ENCODE measurements at regions not wholly inside any gene's neighbourhood (a gene's known extent, or its start where the extent isn't known, plus 50 kb on each side); places are given as distances from the start of the nearest gene placed in this dataset.

DNA sequence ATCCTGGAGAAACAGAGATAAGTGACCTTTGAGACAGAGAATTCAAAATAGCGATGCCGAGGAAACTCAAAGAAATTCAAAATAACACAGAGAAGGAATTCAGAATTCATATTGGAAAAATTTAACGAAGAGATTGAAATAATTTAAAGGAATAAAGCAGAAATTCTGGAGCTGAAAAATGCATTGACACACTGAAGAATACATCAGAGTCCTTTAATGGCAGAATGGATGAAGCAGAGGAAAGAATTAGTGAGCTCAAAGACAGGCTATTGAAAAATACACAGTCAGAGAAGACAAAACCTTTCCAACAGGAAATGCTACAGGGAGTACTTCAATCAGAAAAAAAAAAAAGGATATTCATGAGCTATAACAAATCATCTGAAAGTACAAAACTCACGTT, 185.8 kb downstream of the PARM1 start:
- no peak for TF ChIP-seq CTCF (IDR thresholded peaks at IDR 0.05)
- DNase-seq: no peak
- H3K36me3 ChIP-seq (ENCODE audit: low read depth): no peaks in the 10 kb centered on the region
- H3K9me3 ChIP-seq: no peaks in the 10 kb centered on the region
- H3K4me1 ChIP-seq (ENCODE audit: low read depth): no peaks in the 10 kb centered on the region
- intact Hi-C loops (cut with DNase I, micrococcal nuclease): no loop called here
- no peak overlapping the region for H3K4me3 ChIP-seq
- no peak for ATAC-seq

DNA sequence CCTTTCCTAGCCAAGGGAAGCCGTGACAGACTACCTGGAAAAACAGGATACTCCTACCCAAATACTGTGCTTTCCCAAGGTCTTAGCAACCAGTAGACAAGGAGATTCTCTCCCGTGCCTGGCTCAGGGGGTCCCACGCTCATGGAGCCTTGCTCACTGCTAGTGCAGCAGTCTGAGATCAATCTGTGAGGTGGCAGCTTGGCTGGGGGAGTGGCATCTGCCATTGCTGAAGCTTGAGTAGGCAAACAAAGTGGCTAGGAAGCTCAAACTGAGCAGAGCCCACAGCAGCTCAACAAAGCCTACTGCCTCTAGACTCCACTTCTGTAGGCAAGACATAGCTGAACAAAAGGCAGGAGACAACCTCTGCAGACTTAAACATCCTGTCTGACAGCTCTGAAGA, 177.1 kb downstream of the PARM1 start:
- H3K4me3 ChIP-seq: no peak overlapping the region
- DNase-seq (no peak), ATAC-seq (no peak)
- intact Hi-C loops (cut with DNase I, micrococcal nuclease): no loop called here
- no peak for TF ChIP-seq CTCF (IDR thresholded peaks at IDR 0.05)
- no peaks in the 10 kb centered on the region for H3K4me1 ChIP-seq (ENCODE audit: low read depth)
- no peaks in the 10 kb centered on the region for H3K9me3 ChIP-seq
- no peaks in the 10 kb centered on the region for H3K36me3 ChIP-seq (ENCODE audit: low read depth)

GRCh38 chr4:75107755-75108612, 175.1 kb downstream of the PARM1 start:
- no peaks in the 10 kb centered on the region for H3K9me3 ChIP-seq
- H3K4me1 ChIP-seq (ENCODE audit: low read depth): no peaks in the 10 kb centered on the region
- H3K4me3 ChIP-seq: no peak overlapping the region
- intact Hi-C loops (cut with DNase I, micrococcal nuclease): no loop called here
- no peak for ATAC-seq
- no peaks in the 10 kb centered on the region for H3K36me3 ChIP-seq (ENCODE audit: low read depth)
- TF ChIP-seq CTCF (IDR thresholded peaks at IDR 0.05): no peak
- DNase-seq: no peak

DNA sequence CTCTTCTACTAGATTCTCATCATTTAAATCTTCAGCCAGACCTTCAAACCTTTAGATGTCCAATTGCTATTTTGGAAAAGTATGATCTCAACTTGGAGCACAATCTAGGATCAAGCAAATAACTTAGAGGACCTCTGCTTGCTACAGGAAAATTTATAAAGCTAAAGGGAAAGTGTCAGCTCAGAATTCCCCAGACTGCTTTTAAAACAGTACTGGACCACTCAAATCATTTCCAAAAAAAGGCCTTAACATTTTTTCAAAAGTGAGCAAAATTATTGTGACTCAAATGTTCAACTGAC, 169.8 kb downstream of the PARM1 start:
- ATAC-seq: no peak
- Histone ChIP-seq H3K4me3 (no peak overlapping the region), H3K4me1 (ENCODE audit: low read depth) (peaks cover 6% of the 10 kb centered on the region), H3K36me3 (ENCODE audit: low read depth) (no peaks in the 10 kb centered on the region), H3K9me3 (no peaks in the 10 kb centered on the region)
- intact Hi-C loops (cut with DNase I, micrococcal nuclease): no loop called here
- no peak for DNase-seq
- TF ChIP-seq CTCF (IDR thresholded peaks at IDR 0.05): no peak

DNA sequence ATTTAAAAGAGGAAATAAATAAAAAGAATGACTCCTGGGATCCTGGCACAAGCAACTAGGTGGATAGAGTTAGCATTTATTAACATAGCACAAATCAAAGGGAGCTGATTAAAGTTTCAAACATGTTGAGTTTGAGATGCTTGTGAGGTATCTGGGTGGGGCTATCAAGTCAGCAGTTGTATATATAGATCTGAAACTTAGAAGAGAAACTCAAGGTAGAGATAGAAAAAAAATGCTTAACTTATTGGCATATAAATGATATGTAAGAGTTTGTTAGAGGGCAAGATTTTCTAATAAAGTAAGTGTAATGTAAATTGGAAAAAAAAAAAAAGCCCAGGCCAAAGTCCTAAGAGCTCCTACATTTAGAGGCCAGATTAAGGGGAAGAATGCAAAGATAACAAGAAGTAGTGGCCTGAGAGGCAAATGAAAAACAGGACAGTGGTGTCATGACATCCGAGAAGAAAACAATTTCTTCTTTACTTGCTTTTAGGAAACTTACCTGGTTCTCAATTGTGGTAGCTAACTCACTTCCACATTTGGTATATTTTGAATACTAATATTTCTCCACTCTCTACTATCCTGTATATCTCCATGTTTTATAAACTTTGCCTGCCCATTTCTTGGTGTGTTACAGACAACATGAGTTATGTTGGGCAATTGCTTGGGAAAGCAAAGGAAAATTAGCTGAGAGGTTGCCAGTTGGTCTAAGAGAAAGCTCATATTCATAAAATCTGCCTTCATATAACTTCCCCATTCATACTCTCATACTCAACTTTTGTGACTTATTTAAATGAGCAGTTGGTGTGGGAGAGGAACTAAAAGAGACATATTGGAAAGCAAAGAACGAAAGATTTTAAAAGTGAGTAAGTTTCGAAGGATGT, 169.2 kb downstream of the PARM1 start:
- Histone ChIP-seq H3K4me1 (ENCODE audit: low read depth) (peaks cover 6% of the 10 kb centered on the region), H3K9me3 (no peaks in the 10 kb centered on the region), H3K36me3 (ENCODE audit: low read depth) (no peaks in the 10 kb centered on the region), H3K4me3 (no peak overlapping the region)
- ATAC-seq (no peak), DNase-seq (no peak)
- TF ChIP-seq CTCF (IDR thresholded peaks at IDR 0.05): no peak
- intact Hi-C loops (cut with DNase I, micrococcal nuclease): no loop called here

Measured in mucosa of descending colon (tissue), 3 donors.